Spinal cord (tissue), 9 donors: ENCODE measurements at regions not wholly inside any gene's neighbourhood (a gene's known extent, or its start where the extent isn't known, plus 50 kb on each side); places are given as distances from the start of the nearest gene placed in this dataset.
"Not testable (repeated sequence)": the region's sequence is repeated elsewhere in the genome, so short reads cannot be mapped to it uniquely, and the experiment has no call there.

ENCODE experiments used
- DNase-seq, 6 donors: peaks; one replicate each; pipeline versions ENCODE4 v3.0.0 to v3.0.0-alpha.2; 2013 to 2015; ENCODE audit warnings: low spot score in 6 of 6, low read depth in 4 of 6
- H3K27ac ChIP-seq: one replicate; pipeline ENCODE4 v1.5.1; 2013; ENCODE audit warnings: low read depth, low read length, control low read depth
- H3K27me3 ChIP-seq: one replicate; pipeline ENCODE4 v1.6.1; 2013; ENCODE audit warnings: low read length; ENCODE audit not compliant: control insufficient read depth, insufficient read depth
- H3K36me3 ChIP-seq: one replicate; pipeline ENCODE4 v1.6.1; 2013; ENCODE audit warnings: low read length; ENCODE audit not compliant: control insufficient read depth, insufficient read depth
- H3K4me1 ChIP-seq: one replicate; pipeline ENCODE4 v1.6.1; 2013; ENCODE audit warnings: low read length; ENCODE audit not compliant: control insufficient read depth, insufficient read depth
- H3K4me3 ChIP-seq: one replicate; pipeline ENCODE4 v1.5.1; 2013; ENCODE audit warnings: low read depth, low read length, control low read depth
- H3K9me3 ChIP-seq: one replicate; pipeline ENCODE4 v1.6.1; 2013; ENCODE audit warnings: low read length; ENCODE audit not compliant: control insufficient read depth, insufficient read depth
- WGBS: methylation state at CpG from one replicate; pipeline ENCODE4 v1.1.5; 2013; ENCODE audit warnings: missing lambda C conversion rate; ENCODE audit not compliant: insufficient coverage; 5-methylcytosine and 5-hydroxymethylcytosine counted together
- donor health status: healthy.

GRCh38 chr12:64552510-64552909 lies 57.8 kb upstream of the RASSF3 start:
- H3K36me3 ChIP-seq, H3K27me3 ChIP-seq, DNase-seq, H3K27ac ChIP-seq, H3K9me3 ChIP-seq, H3K4me1 ChIP-seq, H3K4me3 ChIP-seq: not testable (repeated sequence)
- 96% methylated on average over 4 of the region's 7 CpGs for WGBS

- H3K9me3 ChIP-seq, H3K36me3 ChIP-seq, DNase-seq, H3K4me1 ChIP-seq, H3K27ac ChIP-seq, H3K27me3 ChIP-seq, H3K4me3 ChIP-seq: not testable (repeated sequence)
- 91% methylated on average over 2 of the region's 2 CpGs for WGBS
These were observed 56.6 kb upstream of the RASSF3 start for GRCh38 chr12:64553689-64554088.

GRCh38 chr12:64556231-64556630 lies 54.1 kb upstream of the RASSF3 start:
- Histone ChIP-seq H3K36me3 (no peaks in the 10 kb centered on the region), H3K4me1 (no peaks in the 10 kb centered on the region), H3K27me3 (no peaks in the 10 kb centered on the region), H3K27ac (no peak overlapping the region), H3K4me3 (no peak overlapping the region), H3K9me3 (no peaks in the 10 kb centered on the region)
- WGBS = 84% methylated on average over 2 of the region's 4 CpGs
- no peak for DNase-seq

- no peak overlapping the region for H3K4me3 ChIP-seq
- no peaks in the 10 kb centered on the region for H3K9me3 ChIP-seq
- 83% methylated on average over 6 of the region's 7 CpGs for WGBS
- H3K4me1 ChIP-seq = no peaks in the 10 kb centered on the region
- H3K27me3 ChIP-seq = no peaks in the 10 kb centered on the region
- H3K36me3 ChIP-seq = no peaks in the 10 kb centered on the region
- no peak overlapping the region for H3K27ac ChIP-seq
- no peak for DNase-seq
These were observed 51.5 kb upstream of the RASSF3 start for GRCh38 chr12:64558754-64559153.

- DNase-seq = peak in 2 of 6 donors; percentile 22 to 51
- no peaks in the 10 kb centered on the region for H3K4me1 ChIP-seq
These were observed 49.6 kb upstream of the RASSF3 start for GRCh38 chr12:64560396-64561301.

More at GRCh38 chr12:64560396-64561301, 49.6 kb upstream of the RASSF3 start:
- no peak overlapping the region for H3K4me3 ChIP-seq
- H3K36me3 ChIP-seq = no peaks in the 10 kb centered on the region
- WGBS = 50% methylated on average over 7 of the region's 12 CpGs
- no peak overlapping the region for H3K27ac ChIP-seq
- no peaks in the 10 kb centered on the region for H3K9me3 ChIP-seq
- no peaks in the 10 kb centered on the region for H3K27me3 ChIP-seq
